ENCODE measurements at regions not wholly inside any gene's neighbourhood (a gene's known extent, or its start where the extent isn't known, plus 50 kb on each side); places are given as distances from the start of the nearest gene placed in this dataset.

DNA sequence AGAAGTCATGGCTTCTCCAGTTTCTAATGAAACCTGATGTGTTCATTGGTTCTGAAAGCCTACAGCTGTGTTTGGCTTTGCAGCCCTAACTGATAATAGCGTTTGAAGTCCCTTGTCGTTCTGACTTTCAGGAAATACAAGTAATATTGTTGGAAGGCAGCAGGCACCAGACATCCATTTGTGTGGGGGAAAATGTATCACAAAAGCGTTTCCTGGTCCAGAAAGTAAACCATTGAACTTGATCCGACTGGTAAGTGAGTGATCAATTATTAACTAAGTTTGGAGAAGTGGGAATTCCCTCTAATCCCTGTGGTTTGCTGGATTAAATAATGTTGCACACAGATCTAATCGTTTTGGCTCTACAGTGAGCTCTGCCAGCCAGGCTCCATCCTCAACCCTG, 77.3 kb upstream of the LTA4H start:
- POLR2A ChIA-PET (ENCODE audit: partially characterized antibody), result no interaction called here
- Histone ChIP-seq H3K9me3 (ENCODE audit: insufficient read depth in 2 of 2, low read depth in 1 of 2, low read length in 1 of 2) (peaks cover 0 to 3% of the 10 kb centered on the region in 2 experiments; a peak in 1 of 4 replicates), H3K4me1 (replicated peaks in 1 of 4; ENCODE audit: control insufficient read depth in 3 of 4, insufficient read depth in 4 of 4, low read length in 3 of 4) (no peaks in the 10 kb centered on the region), H3K27ac (ENCODE audit: low read depth, low read length) (no peak overlapping the region), H3K4ac (replicated peaks; ENCODE audit: insufficient read length, low read depth, low read length) (no peak overlapping the region), H3K23me2 (ENCODE audit: low read depth, low read length) (no peaks in the 10 kb centered on the region), H3K79me2 (ENCODE audit: control insufficient read depth in 1 of 2, insufficient read depth in 2 of 2, low read length in 2 of 2) (no peaks in the 10 kb centered on the region), H3K56ac (replicated peaks; ENCODE audit: insufficient read length, low read depth, low read length) (no peak overlapping the region), H4K20me1 (replicated peaks in 1 of 2; ENCODE audit: control insufficient read depth in 1 of 2, insufficient read depth in 2 of 2, low read length in 2 of 2) (no peaks in the 10 kb centered on the region), H2BK20ac (ENCODE audit: low read length) (no peak overlapping the region), H2BK15ac (ENCODE audit: low read length) (no peak overlapping the region), H2BK120ac (replicated peaks; ENCODE audit: low read depth, low read length) (no peak overlapping the region), H3K79me1 (ENCODE audit: low read depth, low read length) (no peaks in the 10 kb centered on the region), H2AFZ (ENCODE audit: low read length) (no peak overlapping the region), H4K91ac (replicated peaks; ENCODE audit: insufficient read length, low read length) (no peak overlapping the region), H3K18ac (ENCODE audit: extremely low read depth, low read length) (no peak overlapping the region), H3K14ac (ENCODE audit: insufficient read length) (no peak overlapping the region), H4K8ac (ENCODE audit: extremely low read depth, insufficient read depth, low read length) (no peak overlapping the region), H3K4me3 (ENCODE audit: extremely low read depth in 1 of 4, insufficient read depth in 2 of 4, low read depth in 3 of 4, low read length in 4 of 4) (no peak overlapping the region), H3K4me2 (ENCODE audit: insufficient read depth in 1 of 2, low read depth in 2 of 2, low read length in 2 of 2) (no peak overlapping the region), H4K5ac (ENCODE audit: insufficient read length, low read depth, low read length) (no peak overlapping the region), H2BK5ac (ENCODE audit: low read depth, low read length) (no peak overlapping the region), H3K23ac (ENCODE audit: insufficient read length) (no peak overlapping the region), H2AK5ac (ENCODE audit: low read depth, low read length) (no peak overlapping the region), H3K27me3 (replicated peaks in 1 of 4; ENCODE audit: control insufficient read depth in 3 of 4, extremely low read depth in 1 of 4, insufficient read depth in 3 of 4, low read length in 3 of 4) (no peaks in the 10 kb centered on the region), H3K36me3 (ENCODE audit: control insufficient read depth in 2 of 4, insufficient read depth in 4 of 4, low read length in 3 of 4) (no peaks in the 10 kb centered on the region), H2BK12ac (ENCODE audit: low read depth, low read length) (no peak overlapping the region), H3K9ac (replicated peaks in 1 of 4; ENCODE audit: extremely low read depth in 1 of 4, low read depth in 3 of 4, low read length in 3 of 4) (no peak overlapping the region)
- DNase-seq (ENCODE audit: low read depth in 1 of 2, low spot score in 2 of 2) (no peak), FAIRE-seq (no peak)
- CTCF ChIA-PET (ENCODE audit: partially characterized antibody), result interaction anchor here (0.9 kb wide), 1 partner anchor 14 kb away, joined by 3 read pairs; no protein-coding TSS in a partner anchor
- TF ChIP-seq JUN (IDR thresholded peaks at IDR 0.05; ENCODE audit: low read depth, low read length) (no peak), BRCA1 (IDR thresholded peaks at IDR 0.05; ENCODE audit: low read depth, low read length) (no peak), RNF2 (IDR thresholded peaks at IDR 0.05; ENCODE audit: borderline replicate concordance, low read depth, low read length, missing control alignments, poor library complexity, severe bottlenecking) (no peak)
- TF ChIP-seq, protein P1, sequence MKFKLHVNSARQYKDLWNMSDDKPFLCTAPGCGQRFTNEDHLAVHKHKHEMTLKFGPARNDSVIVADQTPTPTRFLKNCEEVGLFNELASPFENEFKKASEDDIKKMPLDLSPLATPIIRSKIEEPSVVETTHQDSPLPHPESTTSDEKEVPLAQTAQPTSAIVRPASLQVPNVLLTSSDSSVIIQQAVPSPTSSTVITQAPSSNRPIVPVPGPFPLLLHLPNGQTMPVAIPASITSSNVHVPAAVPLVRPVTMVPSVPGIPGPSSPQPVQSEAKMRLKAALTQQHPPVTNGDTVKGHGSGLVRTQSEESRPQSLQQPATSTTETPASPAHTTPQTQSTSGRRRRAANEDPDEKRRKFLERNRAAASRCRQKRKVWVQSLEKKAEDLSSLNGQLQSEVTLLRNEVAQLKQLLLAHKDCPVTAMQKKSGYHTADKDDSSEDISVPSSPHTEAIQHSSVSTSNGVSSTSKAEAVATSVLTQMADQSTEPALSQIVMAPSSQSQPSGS (IDR thresholded peaks at IDR 0.05; ENCODE audit: low read length), result no peak
- 84% methylated on average over 5 of the region's 5 CpGs; no CpG with 5 or more reads in 1 of the 2 experiments for WGBS, 2 experiments (ENCODE audit: extremely low coverage in 1 of 2, insufficient coverage in 1 of 2, insufficient read length in 1 of 2, insufficient replicate concordance in 2 of 2, low coverage in 1 of 2, low lambda C conversion rate in 2 of 2, missing lambda C conversion rate in 1 of 2)
